ENCODE measurements at regions not wholly inside any gene's neighbourhood (a gene's known extent, or its start where the extent isn't known, plus 50 kb on each side); places are given as distances from the start of the nearest gene placed in this dataset.

DNA sequence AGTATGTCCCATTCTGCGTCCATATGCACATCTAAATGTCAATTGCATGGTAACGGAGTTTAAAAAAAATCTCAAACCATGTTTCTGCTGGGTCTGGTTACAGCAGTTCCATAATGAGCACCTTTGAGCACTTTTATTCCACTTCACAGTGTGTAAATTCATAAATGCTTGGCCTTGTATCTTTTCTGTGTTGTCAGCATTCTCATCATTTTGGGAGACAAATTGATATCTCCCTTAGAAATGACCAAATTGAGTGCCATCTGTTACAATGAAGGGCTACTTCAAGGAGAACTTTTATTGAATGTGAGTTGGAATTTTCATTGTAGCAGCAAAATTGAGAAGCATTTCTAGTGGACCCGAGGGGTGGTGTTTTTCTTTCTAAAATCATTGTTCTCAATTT, 432.9 kb upstream of the PCDH9 start:
- DNase-seq = no peak
- no peaks in the 10 kb centered on the region for H3K9me3 ChIP-seq (replicated peaks)
- no peak overlapping the region for H3K4me3 ChIP-seq
- no peaks in the 10 kb centered on the region for H3K4me1 ChIP-seq
- intact Hi-C loops (cut with micrococcal nuclease) = no loop called here
- H3K27ac ChIP-seq (replicated peaks) = no peak overlapping the region
- TF ChIP-seq, protein P1, sequence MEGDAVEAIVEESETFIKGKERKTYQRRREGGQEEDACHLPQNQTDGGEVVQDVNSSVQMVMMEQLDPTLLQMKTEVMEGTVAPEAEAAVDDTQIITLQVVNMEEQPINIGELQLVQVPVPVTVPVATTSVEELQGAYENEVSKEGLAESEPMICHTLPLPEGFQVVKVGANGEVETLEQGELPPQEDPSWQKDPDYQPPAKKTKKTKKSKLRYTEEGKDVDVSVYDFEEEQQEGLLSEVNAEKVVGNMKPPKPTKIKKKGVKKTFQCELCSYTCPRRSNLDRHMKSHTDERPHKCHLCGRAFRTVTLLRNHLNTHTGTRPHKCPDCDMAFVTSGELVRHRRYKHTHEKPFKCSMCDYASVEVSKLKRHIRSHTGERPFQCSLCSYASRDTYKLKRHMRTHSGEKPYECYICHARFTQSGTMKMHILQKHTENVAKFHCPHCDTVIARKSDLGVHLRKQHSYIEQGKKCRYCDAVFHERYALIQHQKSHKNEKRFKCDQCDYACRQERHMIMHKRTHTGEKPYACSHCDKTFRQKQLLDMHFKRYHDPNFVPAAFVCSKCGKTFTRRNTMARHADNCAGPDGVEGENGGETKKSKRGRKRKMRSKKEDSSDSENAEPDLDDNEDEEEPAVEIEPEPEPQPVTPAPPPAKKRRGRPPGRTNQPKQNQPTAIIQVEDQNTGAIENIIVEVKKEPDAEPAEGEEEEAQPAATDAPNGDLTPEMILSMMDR (IDR thresholded peaks at IDR 0.05; ENCODE audit: borderline replicate concordance) = no peak
- H3K27me3 ChIP-seq (ENCODE audit: low read depth) = no peaks in the 10 kb centered on the region
- H3K36me3 ChIP-seq = no peaks in the 10 kb centered on the region

DNA sequence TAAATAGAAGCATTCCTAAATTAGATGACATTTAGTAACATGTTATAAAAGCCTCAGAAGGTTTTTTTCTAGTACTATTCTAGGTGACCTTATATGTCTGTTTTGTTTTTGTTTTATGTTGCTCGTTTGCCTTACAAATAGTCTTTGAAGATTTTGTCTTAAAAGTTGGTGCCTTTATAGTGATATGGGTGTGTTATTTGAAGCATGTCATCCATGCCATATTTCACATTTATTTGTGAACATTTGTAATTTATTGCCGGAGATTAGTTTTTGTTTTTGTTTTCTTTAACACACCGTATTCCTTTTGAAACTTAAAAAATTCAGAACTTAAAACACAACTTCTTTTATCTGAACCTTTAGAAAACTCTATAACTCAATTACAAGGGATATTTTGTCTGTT, 422.8 kb upstream of the PCDH9 start:
- Histone ChIP-seq H3K4me1 (no peaks in the 10 kb centered on the region), H3K36me3 (no peaks in the 10 kb centered on the region), H3K27me3 (ENCODE audit: low read depth) (no peaks in the 10 kb centered on the region), H3K4me3 (no peak overlapping the region), H3K27ac (replicated peaks) (no peak overlapping the region), H3K9me3 (replicated peaks) (no peaks in the 10 kb centered on the region)
- no peak for DNase-seq
- intact Hi-C loops (cut with micrococcal nuclease) = no loop called here
- TF ChIP-seq, protein P1 (IDR thresholded peaks at IDR 0.05; ENCODE audit: borderline replicate concordance) = no peak

GRCh38 chr13:67651908-67652465, 421.9 kb upstream of the PCDH9 start:
- no peaks in the 10 kb centered on the region for H3K27me3 ChIP-seq (ENCODE audit: low read depth)
- no peak for DNase-seq
- no peak overlapping the region for H3K4me3 ChIP-seq
- no peak overlapping the region for H3K27ac ChIP-seq (replicated peaks)
- TF ChIP-seq, protein P1 (IDR thresholded peaks at IDR 0.05; ENCODE audit: borderline replicate concordance) = no peak
- H3K9me3 ChIP-seq (replicated peaks) = no peaks in the 10 kb centered on the region
- intact Hi-C loops (cut with micrococcal nuclease) = no loop called here
- no peaks in the 10 kb centered on the region for H3K36me3 ChIP-seq
- H3K4me1 ChIP-seq = no peaks in the 10 kb centered on the region

- H3K9me3 ChIP-seq (replicated peaks) = no peaks in the 10 kb centered on the region
- intact Hi-C loops (cut with micrococcal nuclease) = no loop called here
- no peak overlapping the region for H3K4me3 ChIP-seq
- TF ChIP-seq, protein P1 (IDR thresholded peaks at IDR 0.05; ENCODE audit: borderline replicate concordance) = no peak
- H3K27me3 ChIP-seq (ENCODE audit: low read depth) = no peaks in the 10 kb centered on the region
- no peak overlapping the region for H3K27ac ChIP-seq (replicated peaks)
- DNase-seq = no peak
- H3K36me3 ChIP-seq = no peaks in the 10 kb centered on the region
- no peaks in the 10 kb centered on the region for H3K4me1 ChIP-seq
These were observed 420.3 kb upstream of the PCDH9 start for GRCh38 chr13:67650471-67650870.

- H3K27me3 ChIP-seq (ENCODE audit: low read depth) = no peaks in the 10 kb centered on the region
- H3K4me3 ChIP-seq = no peak overlapping the region
- H3K9me3 ChIP-seq (replicated peaks) = no peaks in the 10 kb centered on the region
- H3K36me3 ChIP-seq = no peaks in the 10 kb centered on the region
- TF ChIP-seq, protein P1 (IDR thresholded peaks at IDR 0.05; ENCODE audit: borderline replicate concordance) = no peak
- H3K4me1 ChIP-seq = no peaks in the 10 kb centered on the region
- no peak for DNase-seq
- intact Hi-C loops (cut with micrococcal nuclease) = no loop called here
- H3K27ac ChIP-seq (replicated peaks) = no peak overlapping the region
These were observed 415.8 kb upstream of the PCDH9 start for GRCh38 chr13:67645874-67646467.
